GM18519 (cell line): ENCODE measurements at regions not wholly inside any gene's neighbourhood (a gene's known extent, or its start where the extent isn't known, plus 50 kb on each side); places are given as distances from the start of the nearest gene placed in this dataset.
"Not testable (repeated sequence)": the region's sequence is repeated elsewhere in the genome, so short reads cannot be mapped to it uniquely, and the experiment has no call there.

ENCODE experiments used
- ATAC-seq: cut with Tn5 transposase; IDR thresholded peaks from one replicate; pipeline ENCODE4 v1.9.1; 2021; ENCODE audit warnings: mild to moderate bottlenecking, moderate library complexity; ENCODE audit not compliant: unreplicated experiment, low FRiP score

DNA sequence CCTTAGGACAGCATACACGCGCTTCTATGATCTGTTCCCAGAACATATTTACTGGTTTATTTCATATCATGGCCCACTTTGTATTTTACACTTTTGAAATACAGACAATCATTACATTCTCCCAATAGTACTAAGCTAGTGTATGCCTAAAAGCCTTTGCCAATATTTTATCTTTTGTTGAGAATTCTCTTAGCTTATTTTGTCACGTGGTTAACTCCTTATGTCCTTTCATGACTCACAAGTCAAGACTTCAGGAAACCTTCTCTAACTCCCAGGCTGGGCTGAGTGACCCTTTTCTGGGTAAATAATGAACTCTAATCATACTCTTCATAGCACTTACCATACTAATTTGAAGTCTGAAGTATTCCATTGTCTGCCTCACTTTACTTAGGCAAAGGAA, 444.8 kb downstream of the ZNF33B start:
- ATAC-seq = not testable (repeated sequence)

DNA sequence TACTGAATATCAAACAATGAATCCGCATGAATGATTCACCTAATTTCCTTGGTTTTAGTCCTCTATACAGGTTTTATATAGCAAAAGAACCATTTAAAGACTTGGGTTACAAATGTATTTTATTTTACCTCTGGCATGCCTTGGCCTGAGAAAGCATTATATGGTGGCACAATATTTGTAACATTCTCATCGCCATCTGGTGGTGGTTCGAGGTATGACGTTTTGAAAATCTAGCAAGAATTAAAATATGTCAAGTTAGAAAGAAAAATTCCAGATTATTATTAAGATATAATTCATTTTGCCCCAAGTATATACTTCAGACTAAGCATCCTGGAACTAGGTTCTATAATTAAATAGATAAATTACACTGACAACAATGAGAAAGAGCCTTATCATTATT, 445.9 kb downstream of the ZNF33B start:
- not testable (repeated sequence) for ATAC-seq

DNA sequence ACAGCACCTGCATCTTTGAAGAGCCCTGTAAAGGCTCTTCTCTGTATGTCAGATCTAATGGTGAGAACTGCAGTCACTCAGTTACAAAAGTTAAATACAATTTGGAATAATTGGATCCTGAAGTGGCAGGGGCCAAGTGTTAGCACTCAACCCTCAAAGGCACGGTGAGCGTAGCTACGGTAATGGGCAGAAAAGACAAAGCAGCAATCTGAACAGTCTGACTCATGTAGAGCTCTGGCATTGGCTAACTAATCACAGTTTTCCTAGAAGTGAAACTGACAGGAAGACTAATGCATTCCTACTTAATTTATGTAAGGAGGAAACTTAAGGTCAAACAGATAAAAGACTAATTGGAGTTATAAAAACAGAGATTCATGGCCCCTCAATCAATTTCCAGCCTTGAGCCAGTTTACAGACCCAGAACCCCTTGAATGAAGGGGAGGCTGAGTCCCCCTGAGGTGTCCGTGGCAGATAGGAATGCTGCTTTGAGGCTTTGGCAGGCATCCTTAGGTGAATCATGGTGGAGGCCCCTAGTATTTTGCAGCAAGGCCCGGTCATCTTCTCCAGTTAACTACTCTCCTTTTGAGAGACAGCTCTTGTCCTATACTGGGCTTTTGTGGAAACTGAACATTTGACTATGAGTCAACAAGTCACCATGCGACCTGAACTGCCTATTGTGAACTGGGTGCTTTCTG, 450.7 kb downstream of the ZNF33B start:
- ATAC-seq = not testable (repeated sequence)

DNA sequence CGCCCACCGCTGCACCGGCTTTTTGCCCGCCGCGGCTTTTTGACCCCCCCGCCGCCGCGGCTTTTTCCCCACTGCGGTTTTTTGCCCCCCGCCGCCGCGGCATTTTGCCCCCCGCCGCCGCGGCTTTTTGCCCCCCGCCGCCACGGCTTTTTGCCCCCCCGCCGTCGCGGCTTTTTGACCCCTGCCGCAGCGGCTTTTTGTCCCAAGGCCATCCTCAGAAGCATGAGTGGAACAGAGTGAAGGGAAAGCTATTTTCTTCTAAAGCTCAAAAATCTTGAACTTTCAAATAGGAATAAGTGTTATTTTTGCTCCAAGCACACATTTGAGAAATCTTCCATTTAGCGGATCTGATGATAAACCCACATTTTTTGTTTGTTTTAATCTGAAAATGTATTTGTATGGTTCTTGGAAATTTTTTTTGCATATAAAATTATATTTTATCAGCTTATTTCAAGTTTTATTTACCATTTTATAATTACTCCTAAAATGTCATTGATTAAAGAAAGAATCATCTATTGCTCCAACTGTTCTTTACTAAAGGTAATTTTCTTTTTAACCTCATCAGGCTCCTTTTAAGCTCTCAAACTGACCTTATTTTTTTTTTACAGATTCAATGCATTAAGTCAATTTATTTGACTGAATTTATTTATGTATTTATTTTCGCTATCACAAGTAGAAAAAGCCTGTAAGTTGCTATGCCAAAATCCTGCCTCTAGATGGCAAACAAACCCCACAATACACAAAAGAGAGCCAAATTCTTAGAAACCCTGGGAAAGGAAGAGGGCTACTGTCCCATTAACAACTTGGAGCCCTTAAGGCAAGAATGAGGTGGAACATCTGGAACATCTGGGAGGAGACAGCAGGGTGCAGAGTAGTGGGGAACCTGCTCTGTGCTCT, 460.3 kb downstream of the ZNF33B start:
- not testable (repeated sequence) for ATAC-seq

DNA sequence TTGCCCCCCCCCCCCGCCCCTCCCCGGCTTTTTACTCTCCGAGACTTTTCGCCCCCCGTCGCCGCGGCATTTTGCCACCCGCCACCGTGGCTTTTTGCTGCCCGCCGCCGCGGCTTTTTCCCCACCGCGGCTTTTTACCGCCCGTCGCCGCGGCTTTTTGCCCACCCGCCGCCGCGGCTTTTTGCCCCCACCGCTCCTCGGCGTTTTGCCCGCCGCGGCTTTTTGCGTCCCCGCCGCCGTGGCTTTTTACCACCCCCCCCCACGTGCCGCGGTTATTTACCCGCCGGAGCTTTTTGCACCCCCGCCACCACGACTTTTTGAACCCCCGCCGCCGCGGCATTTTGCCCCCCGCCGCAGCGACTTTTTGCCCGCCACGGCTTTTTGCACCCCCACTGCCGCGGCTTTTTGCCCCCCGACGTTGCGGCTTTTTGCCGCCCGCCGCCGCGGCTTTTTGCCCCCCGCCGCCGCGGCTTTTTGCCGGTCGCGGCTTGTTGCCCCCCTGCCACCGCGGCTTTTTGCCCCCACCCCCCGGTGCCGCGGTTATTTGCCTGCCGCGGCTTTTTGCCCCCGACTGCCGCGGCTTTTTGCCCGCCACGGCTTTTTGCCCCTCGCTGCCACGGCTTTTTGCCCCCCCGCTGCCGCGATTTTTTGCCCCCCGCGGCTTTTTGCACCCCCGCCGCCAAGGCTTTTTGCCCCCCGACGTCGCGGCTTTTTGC, 461.1 kb downstream of the ZNF33B start:
- ATAC-seq = no peak

DNA sequence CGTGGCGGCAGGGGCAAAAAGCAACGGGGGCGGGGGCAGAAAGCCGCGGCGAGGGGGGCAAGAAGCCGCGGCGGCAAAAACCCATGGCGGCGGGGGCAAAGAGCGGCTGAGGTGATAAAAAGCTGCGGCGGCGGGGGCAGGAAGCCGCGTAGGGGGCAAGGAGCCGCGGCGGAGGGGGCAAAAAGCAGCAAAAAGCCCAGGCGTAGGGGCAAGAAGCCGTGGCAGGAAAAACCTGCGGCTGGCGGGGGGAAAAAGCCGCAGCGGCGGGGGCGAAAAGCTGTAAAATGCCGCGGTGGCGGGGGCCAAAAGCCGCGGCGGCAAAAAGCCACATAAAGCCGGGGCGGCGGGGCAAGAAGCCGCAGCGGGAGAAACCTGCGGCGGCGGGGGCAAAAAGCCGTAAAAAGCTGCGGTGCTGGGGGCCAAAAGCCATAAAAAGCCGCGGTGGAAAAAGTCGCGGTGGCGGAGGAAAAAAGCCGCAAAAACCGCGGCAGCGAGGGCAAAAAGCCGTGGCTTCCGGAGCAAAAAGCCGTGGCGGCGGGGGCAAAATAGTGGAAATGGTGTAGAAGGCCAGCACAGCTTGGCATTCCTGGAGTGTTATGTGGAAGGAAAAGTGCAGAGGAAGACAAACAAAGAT, 487.8 kb downstream of the ZNF33B start:
- ATAC-seq = no peak

DNA sequence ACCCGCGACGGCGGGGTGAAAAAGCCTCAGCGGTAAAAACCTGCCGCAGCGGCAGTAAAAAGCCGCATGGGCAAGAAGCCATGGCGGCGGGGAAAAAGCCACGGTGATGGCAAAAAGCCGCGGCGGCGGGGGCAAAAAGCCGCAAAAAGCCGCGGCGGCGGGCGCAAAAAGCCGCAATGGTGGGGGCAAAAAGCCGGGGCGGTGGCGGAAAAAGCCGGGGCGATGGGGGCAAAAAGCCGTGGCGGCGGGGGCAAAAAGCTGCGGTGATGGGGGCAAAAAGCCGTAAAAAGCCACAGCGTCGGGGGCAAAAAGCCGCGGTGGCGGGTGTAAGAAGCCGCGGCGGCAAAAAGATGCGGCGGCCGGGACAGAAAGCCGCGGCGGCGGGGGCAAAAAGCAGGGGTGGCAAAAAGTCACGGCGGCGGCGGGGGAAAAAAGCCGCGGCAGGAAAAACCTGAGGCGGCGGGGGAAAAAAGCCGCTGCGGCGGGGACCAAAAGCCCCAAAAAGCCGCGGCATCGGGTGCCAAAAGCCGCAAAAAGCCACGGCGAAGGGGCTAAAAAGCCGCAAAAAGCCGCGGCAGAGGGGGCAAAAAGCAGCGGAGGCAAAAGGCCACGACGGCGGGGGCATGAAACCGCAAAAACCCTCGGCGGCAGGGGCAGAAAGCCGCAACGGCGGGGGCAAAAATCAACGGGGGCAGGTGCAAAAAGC, 488.5 kb downstream of the ZNF33B start:
- no peak for ATAC-seq

DNA sequence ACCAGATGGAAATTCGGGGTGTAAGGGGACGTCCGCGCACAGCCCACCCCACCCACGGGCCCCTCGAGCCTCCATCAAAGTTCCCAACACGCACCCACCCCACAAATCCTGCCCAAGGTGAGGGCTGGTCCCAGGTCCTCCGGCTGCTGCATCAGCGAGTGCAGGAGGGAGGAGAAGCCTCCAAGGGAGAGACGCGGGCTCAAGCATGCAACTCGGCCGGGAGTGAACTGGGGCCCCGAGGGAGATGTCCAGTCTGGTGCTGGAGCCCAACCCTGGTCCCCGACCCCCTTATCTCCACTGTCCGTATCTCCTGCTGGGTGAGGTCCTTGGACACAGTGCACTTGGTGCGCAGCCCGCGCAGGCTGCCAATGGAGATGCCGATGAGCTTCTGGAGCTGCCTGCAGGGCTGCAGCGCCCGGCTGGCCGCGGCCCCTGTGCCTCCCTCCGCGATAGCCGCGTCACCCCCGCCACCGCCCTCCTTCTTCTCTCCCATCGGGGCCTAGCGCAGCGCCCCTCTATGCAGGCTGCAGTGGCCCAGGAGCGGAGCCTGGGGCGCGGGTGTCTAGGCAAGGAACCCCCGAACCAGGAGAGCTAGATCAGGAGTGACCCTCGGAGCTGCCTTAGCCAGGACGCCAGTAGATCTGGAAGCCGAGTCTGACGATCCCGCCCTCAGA, 489.2 kb downstream of the ZNF33B start:
- no peak for ATAC-seq

DNA sequence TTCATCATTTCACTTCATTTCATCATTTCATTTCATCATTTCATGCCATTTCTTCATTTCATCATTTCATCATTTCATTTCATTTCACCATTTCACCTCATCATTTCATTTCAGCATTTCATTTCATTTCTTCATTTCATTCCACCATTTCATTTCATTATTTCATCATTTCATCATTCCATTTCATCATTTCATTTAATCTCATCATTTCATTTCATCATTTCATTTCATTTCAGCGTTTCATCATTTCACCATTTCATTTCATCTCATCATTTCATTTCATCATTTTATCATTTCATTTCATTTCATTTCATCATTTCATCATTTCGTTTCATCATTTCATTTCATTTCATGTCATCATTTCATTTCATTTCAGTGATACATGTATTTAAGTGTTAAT, 492.2 kb downstream of the ZNF33B start:
- not testable (repeated sequence) for ATAC-seq

DNA sequence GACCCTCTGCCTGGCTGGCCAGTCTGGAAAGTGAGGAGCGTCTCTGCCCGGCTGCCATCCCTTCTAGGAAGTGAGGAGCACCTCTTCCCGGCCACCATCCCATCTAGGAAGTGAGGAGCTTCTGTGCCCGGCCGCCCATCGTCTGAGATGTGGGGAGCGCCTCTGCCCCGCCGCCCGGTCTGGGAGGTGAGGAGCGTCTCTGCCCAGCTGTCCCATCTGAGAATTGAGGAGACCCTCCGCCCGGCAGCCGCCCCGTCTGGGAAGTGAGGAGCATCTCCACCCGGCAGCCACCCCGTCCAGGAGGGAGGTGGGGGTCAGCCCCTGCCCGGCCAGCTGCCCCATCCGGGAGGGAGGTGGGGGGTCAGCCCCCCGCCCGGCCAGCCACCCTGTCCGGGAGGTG, 500.3 kb downstream of the ZNF33B start:
- not testable (repeated sequence) for ATAC-seq

DNA sequence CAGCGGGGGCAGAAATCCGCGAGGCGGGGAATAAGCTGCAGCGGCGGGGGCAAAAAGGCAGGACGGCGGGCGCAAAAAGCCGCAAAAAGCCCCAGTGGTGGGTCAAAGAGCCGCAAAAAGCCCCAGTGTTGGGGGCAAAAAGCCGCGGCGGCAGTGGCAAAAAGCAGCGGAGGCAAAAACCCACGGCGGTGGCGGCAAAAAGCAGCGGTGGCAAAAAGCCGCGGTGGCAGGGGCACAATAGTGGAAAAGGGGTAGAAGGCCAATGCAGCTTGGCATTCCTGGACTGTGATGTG, 525.3 kb downstream of the ZNF33B start:
- no peak for ATAC-seq

DNA sequence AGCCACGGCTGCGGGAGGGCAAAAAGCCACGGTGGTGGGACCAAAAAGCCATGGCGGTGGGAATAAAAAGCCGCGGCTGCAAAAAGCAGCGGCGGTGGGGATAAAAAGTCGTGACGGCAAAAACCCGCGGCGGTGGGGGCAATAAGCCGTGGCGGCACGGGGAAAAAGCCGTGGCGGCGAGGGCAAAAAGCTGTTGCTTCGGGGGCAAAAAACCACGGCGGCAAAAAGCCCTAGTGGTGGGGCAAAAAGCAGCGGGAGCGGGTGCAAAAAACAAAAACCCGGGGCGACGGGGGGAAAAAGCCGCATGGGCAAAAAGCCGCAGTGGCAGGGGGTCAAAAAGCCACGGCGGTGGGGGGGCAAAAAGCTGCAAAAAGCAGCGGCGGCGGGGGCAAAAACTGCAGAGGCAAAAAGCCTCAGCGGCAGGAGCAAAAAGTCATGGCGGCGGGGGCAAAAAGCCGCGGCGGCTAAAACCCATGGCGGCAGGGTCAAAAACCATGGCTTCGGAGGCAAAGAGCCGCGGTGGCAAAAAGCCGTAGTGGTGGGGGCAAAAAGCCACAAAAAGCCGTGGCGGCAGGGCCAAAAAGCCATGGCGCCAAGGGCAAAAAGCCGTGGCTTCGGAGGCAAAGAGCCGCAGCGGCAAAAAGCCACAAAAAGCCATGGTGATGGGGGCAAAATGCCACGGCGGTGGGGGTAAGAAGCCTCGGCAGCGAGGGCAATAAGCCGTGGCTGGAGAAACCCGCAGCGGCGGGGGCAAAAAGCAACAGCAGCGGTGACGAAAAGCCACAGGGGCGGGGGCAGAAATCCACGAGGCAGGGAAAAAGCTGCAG, 525.8 kb downstream of the ZNF33B start:
- ATAC-seq = no peak

DNA sequence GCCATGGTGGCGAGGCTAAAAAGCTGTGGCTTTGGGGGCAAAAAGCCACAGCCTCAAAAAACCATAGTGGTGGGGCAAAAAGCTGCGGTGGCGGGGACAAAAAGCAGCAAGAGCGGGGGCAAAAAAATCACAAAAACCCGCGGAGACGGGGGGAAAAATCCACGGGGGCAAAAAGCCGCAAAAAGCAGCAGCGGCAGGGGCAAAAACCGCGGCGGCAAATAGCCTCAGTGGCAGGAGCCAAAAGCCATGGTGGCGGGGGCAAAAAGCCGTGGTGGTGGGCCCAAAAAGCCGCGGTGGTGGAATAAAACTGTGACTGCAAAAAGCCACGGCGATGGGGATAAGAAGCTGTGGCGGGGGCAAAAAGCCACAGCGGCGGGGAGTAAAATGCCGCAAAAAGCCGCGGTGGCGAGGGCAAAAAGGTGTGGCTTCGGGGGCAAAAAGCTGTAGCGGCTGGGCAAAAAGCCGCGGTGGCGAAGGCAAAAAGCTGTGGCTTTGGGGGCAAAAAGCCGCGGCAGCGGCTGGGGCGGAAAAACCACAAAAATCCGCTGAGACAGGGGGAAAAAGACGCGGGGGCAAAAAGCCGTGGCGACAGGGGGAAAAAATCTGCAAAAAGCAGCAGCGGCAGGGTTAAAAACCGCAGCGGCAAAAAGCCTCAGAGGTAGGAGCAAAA, 526.6 kb downstream of the ZNF33B start:
- no peak for ATAC-seq

DNA sequence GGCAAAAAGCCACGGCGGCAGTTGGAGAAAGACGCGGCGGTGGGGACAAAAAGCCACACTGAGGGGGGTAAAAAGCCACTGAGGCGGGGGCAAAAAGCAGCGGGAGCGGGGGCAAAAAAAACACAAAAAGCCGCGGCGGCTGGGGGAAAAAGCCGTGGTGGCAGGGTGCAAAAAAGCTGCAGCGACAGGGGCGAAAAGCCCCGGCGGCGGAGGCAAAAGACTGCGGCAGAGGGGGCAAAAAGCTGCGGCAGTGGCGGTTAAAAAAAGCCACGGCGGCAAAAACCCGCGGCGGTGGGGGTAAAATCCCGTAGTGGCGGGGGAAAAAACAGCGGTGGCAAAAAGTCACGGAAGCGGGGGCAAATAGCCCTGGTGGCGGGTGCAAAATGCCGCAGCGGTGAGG, 527.3 kb downstream of the ZNF33B start:
- no peak for ATAC-seq
